Prostate gland (tissue), 2 donors: ENCODE measurements at regions not wholly inside any gene's neighbourhood (a gene's known extent, or its start where the extent isn't known, plus 50 kb on each side); places are given as distances from the start of the nearest gene placed in this dataset.

Experiments used
- POLR2A ChIP-seq: fragments of 450-650 bp; IDR thresholded peaks from one replicate; pipeline ENCODE4 v1.6.1; 2016; ENCODE audit warnings: antibody characterized with exemption, mild to moderate bottlenecking
- POLR2AphosphoS5 ChIP-seq: sonication (generic); formaldehyde crosslinking; IDR thresholded peaks from one replicate; pipeline ENCODE4 v1.6.1; 2017; ENCODE audit warnings: antibody characterized with exemption
- TF ChIP-seq, protein P1 (sequence below), 4 experiments: fragments of 200-600 bp in 2 of 4; fragments of 450-650 bp in 2 of 4; sonication (generic) in 2 of 4; IDR thresholded peaks; 1 replicate in 3 of 4; 2 replicates in 1 of 4; pipeline ENCODE4 v1.5.1; 2016 to 2019; ENCODE audit warnings: antibody characterized with exemption in 4 of 4, mild to moderate bottlenecking in 2 of 4, moderate library complexity in 2 of 4

DNA sequence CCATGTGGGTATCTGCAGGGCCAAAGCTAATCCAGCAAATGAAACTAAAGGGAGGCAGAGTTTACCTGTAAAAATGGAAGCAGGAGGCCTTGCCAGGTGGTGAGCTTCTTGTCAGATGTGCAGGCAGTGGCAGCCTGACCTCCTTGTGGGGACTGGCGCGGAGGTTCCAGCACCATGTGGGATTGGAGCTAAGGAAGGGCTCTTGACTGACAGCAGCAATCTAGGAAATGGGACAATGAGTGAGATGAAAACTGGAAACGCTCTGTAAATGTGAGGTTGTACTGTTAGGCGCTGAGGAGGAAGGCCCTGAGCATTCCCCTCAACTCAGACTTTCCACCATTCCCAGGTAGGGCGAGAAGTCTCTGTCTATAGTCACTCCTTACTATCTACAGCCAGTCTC, 81.8 kb upstream of the ARMC2 start:
- TF ChIP-seq, protein P1, sequence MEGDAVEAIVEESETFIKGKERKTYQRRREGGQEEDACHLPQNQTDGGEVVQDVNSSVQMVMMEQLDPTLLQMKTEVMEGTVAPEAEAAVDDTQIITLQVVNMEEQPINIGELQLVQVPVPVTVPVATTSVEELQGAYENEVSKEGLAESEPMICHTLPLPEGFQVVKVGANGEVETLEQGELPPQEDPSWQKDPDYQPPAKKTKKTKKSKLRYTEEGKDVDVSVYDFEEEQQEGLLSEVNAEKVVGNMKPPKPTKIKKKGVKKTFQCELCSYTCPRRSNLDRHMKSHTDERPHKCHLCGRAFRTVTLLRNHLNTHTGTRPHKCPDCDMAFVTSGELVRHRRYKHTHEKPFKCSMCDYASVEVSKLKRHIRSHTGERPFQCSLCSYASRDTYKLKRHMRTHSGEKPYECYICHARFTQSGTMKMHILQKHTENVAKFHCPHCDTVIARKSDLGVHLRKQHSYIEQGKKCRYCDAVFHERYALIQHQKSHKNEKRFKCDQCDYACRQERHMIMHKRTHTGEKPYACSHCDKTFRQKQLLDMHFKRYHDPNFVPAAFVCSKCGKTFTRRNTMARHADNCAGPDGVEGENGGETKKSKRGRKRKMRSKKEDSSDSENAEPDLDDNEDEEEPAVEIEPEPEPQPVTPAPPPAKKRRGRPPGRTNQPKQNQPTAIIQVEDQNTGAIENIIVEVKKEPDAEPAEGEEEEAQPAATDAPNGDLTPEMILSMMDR (IDR thresholded peaks at IDR 0.05): no peak
- no peak for TF ChIP-seq POLR2A
- TF ChIP-seq POLR2AphosphoS5: no peak
